KOPT-K1 (cell line): ENCODE measurements at regions not wholly inside any gene's neighbourhood (a gene's known extent, or its start where the extent isn't known, plus 50 kb on each side); places are given as distances from the start of the nearest gene placed in this dataset.
"Not testable (repeated sequence)": the region's sequence is repeated elsewhere in the genome, so short reads cannot be mapped to it uniquely, and the experiment has no call there.

ENCODE experiments used
- H3K27ac ChIP-seq: fragments of 200-600 bp; sonication (generic); 2 replicates; pipeline ENCODE4 v1.5.1; 2016; ENCODE audit warnings: antibody characterized with exemption, mild to moderate bottlenecking, low read depth, low read length; ENCODE audit not compliant: poor library complexity, severe bottlenecking
- H3K36me3 ChIP-seq: fragments of 200-600 bp; sonication (generic); 2 replicates; pipeline ENCODE4 v1.5.1; 2017; ENCODE audit warnings: antibody characterized with exemption, mild to moderate bottlenecking, low read length, moderate library complexity; ENCODE audit not compliant: insufficient read depth
- H3K9me3 ChIP-seq: fragments of 200-600 bp; sonication (generic); 2 replicates; pipeline ENCODE4 v1.5.1; 2017; ENCODE audit warnings: antibody characterized with exemption, low read length, mild to moderate bottlenecking; ENCODE audit not compliant: insufficient read depth, poor library complexity, severe bottlenecking

- not testable (repeated sequence) for H3K36me3 ChIP-seq, H3K27ac ChIP-seq, H3K9me3 ChIP-seq
Observed at GRCh38 chr16:29184738-29185438, 200.0 kb downstream of the LAT start.

- H3K36me3 ChIP-seq, H3K27ac ChIP-seq, H3K9me3 ChIP-seq: not testable (repeated sequence)
Observed at GRCh38 chr16:29182940-29183868, 198.4 kb downstream of the LAT start.

GRCh38 chr16:29182501-29182900 is 197.6 kb downstream of the LAT start:
- Histone ChIP-seq H3K36me3 (no peaks in the 10 kb centered on the region), H3K27ac (no peak overlapping the region), H3K9me3 (no peaks in the 10 kb centered on the region)

- H3K27ac ChIP-seq, H3K9me3 ChIP-seq, H3K36me3 ChIP-seq: not testable (repeated sequence)
Observed at GRCh38 chr16:29181921-29182411, 197.1 kb downstream of the LAT start.

- not testable (repeated sequence) for H3K9me3 ChIP-seq, H3K36me3 ChIP-seq, H3K27ac ChIP-seq
Observed at GRCh38 chr16:29181254-29181780, 196.5 kb downstream of the LAT start.

- not testable (repeated sequence) for H3K9me3 ChIP-seq, H3K27ac ChIP-seq, H3K36me3 ChIP-seq
Observed at GRCh38 chr16:29180206-29180600, 195.4 kb downstream of the LAT start.

GRCh38 chr16:29179401-29180205 is 194.8 kb downstream of the LAT start:
- not testable (repeated sequence) for H3K36me3 ChIP-seq, H3K9me3 ChIP-seq, H3K27ac ChIP-seq

GRCh38 chr16:29177888-29178726 is 193.3 kb downstream of the LAT start:
- H3K9me3 ChIP-seq: not testable (repeated sequence)

GRCh38 chr16:29177203-29177887 is 192.5 kb downstream of the LAT start:
- H3K9me3 ChIP-seq: peaks cover 10% of the 10 kb centered on the region
- not testable (repeated sequence) for H3K36me3 ChIP-seq, H3K27ac ChIP-seq

More at GRCh38 chr16:29177888-29178726, 193.3 kb downstream of the LAT start:
- not testable (repeated sequence) for H3K27ac ChIP-seq, H3K36me3 ChIP-seq

GRCh38 chr16:29176822-29177202 is 192.0 kb downstream of the LAT start:
- H3K27ac ChIP-seq, H3K36me3 ChIP-seq: not testable (repeated sequence)
- H3K9me3 ChIP-seq: peaks cover 11% of the 10 kb centered on the region

- H3K9me3 ChIP-seq: peaks cover 11% of the 10 kb centered on the region
- H3K36me3 ChIP-seq, H3K27ac ChIP-seq: not testable (repeated sequence)
Observed at GRCh38 chr16:29176154-29176470, 191.3 kb downstream of the LAT start.

GRCh38 chr16:29175411-29176153 is 190.7 kb downstream of the LAT start:
- H3K36me3 ChIP-seq, H3K27ac ChIP-seq: not testable (repeated sequence)
- H3K9me3 ChIP-seq: peaks cover 11% of the 10 kb centered on the region
